ENCODE measurements at regions not wholly inside any gene's neighbourhood (a gene's known extent, or its start where the extent isn't known, plus 50 kb on each side); places are given as distances from the start of the nearest gene placed in this dataset.

DNA sequence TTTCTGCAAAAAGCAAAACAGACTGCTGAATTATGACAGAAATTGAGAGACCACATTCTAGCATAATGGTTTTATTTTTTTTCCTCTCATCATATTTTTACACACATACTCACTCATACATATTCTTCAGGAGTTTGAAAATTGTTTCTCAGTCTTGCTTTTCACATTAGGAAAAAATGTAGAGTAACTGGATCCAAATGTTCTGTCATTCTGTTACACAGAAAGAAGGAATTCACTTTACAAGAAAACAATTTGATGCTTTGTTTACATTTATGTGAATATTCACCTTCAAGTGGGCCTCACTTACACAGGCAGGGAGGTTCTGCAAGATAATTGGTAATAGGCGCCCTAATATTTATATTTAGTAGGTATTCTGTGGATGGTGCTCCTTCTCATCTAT is 82.0 kb downstream of the ARL4A start:
- TF ChIP-seq POLR2A (IDR thresholded peaks at IDR 0.05; ENCODE audit: low read depth, low read length) (no peak), TAF1 (IDR thresholded peaks at IDR 0.05; ENCODE audit: borderline replicate concordance, low read depth, low read length) (no peak)

Data from GM12892 (cell line).